H9 (cell line): ENCODE measurements at regions not wholly inside any gene's neighbourhood (a gene's known extent, or its start where the extent isn't known, plus 50 kb on each side); places are given as distances from the start of the nearest gene placed in this dataset.

ENCODE experiments used
- DNase-seq: peaks from one replicate; pipeline ENCODE4 v3.0.0-alpha.2; 2017
- H2AFZ ChIP-seq: one replicate; pipeline ENCODE4 v1.6.1; 2013; ENCODE audit warnings: mild to moderate bottlenecking, low read length, control low read depth, moderate library complexity
- H2AK5ac ChIP-seq: 2 replicates; pipeline ENCODE4 v1.6.1; 2013; ENCODE audit warnings: low read length, control low read depth, mixed read lengths; ENCODE audit not compliant: insufficient read length
- H2BK120ac ChIP-seq: one replicate; pipeline ENCODE4 v1.6.1; 2013; ENCODE audit warnings: low read depth, mild to moderate bottlenecking, low read length, control low read depth, inconsistent platforms; ENCODE audit not compliant: poor library complexity, severe bottlenecking
- H2BK12ac ChIP-seq: 2 replicates; pipeline ENCODE4 v1.6.1; 2013; ENCODE audit warnings: low read length, control low read depth, mixed read lengths, low read depth; ENCODE audit not compliant: insufficient read length
- H2BK15ac ChIP-seq: 2 replicates; pipeline ENCODE4 v1.6.1; 2013; ENCODE audit warnings: low read depth, low read length, control low read depth
- H2BK20ac ChIP-seq: one replicate; pipeline ENCODE4 v1.6.1; 2013; ENCODE audit warnings: low read depth, mild to moderate bottlenecking, low read length, control low read depth, inconsistent platforms; ENCODE audit not compliant: poor library complexity, severe bottlenecking
- H2BK5ac ChIP-seq: 2 replicates; pipeline ENCODE4 v1.6.1; 2013; ENCODE audit warnings: low read length, control low read depth, mixed read lengths; ENCODE audit not compliant: insufficient read length
- H3K14ac ChIP-seq: 2 replicates; pipeline ENCODE4 v1.6.1; 2013; ENCODE audit warnings: low read length, control low read depth; ENCODE audit not compliant: insufficient read depth
- H3K18ac ChIP-seq: 2 replicates; pipeline ENCODE4 v1.6.1; 2013; ENCODE audit warnings: low read depth, mild to moderate bottlenecking, mixed read lengths, low read length, control low read depth; ENCODE audit not compliant: insufficient read length
- H3K23ac ChIP-seq: 2 replicates; pipeline ENCODE4 v1.6.1; 2013; ENCODE audit warnings: low read length, control low read depth, mixed read lengths, low read depth; ENCODE audit not compliant: insufficient read length
- H3K23me2 ChIP-seq: 2 replicates; pipeline ENCODE4 v1.6.1; 2013; ENCODE audit warnings: low read depth, mild to moderate bottlenecking, mixed read lengths, low read length, control low read depth; ENCODE audit not compliant: insufficient read length, poor library complexity, severe bottlenecking
- H3K27ac ChIP-seq: 2 replicates; pipeline ENCODE4 v1.5.1; 2013; ENCODE audit warnings: low read length, control low read depth, mixed read lengths, low read depth; ENCODE audit not compliant: insufficient read length
- H3K27me3 ChIP-seq: 2 replicates; pipeline ENCODE4 v1.6.1; 2013; ENCODE audit warnings: low read length, control low read depth, inconsistent platforms; ENCODE audit not compliant: insufficient read depth
- H3K4ac ChIP-seq: 2 replicates; pipeline ENCODE4 v1.6.1; 2013; ENCODE audit warnings: low read depth, mild to moderate bottlenecking, control low read depth, inconsistent platforms, low read length, moderate library complexity
- H3K4me1 ChIP-seq: 2 replicates; pipeline ENCODE4 v1.6.1; 2013; ENCODE audit warnings: low read length, control low read depth, inconsistent platforms; ENCODE audit not compliant: insufficient read depth
- H3K4me2 ChIP-seq: 2 replicates; pipeline ENCODE4 v1.6.1; 2013; ENCODE audit warnings: low read length, control low read depth, mixed read lengths; ENCODE audit not compliant: insufficient read length, insufficient read depth
- H3K56ac ChIP-seq: 2 replicates; pipeline ENCODE4 v1.6.1; 2013; ENCODE audit warnings: low read depth, mild to moderate bottlenecking, mixed read lengths, low read length, control low read depth; ENCODE audit not compliant: insufficient read length
- H3K79me1 ChIP-seq: 2 replicates; pipeline ENCODE4 v1.6.1; 2013; ENCODE audit warnings: low read depth, mild to moderate bottlenecking, moderate library complexity, low read length, control low read depth, inconsistent platforms; ENCODE audit not compliant: insufficient read depth, poor library complexity, severe bottlenecking
- H3K79me2 ChIP-seq: 2 replicates; pipeline ENCODE4 v1.6.1; 2013; ENCODE audit warnings: low read length, control low read depth, inconsistent platforms; ENCODE audit not compliant: insufficient read depth
- H3K9ac ChIP-seq: 2 replicates; pipeline ENCODE4 v1.6.1; 2013; ENCODE audit warnings: low read length, control low read depth, mixed read lengths; ENCODE audit not compliant: insufficient read length; ENCODE audit errors: extremely low read depth
- H3K9me3 ChIP-seq: one replicate; pipeline ENCODE4 v1.6.1; 2013; ENCODE audit warnings: low read depth, low read length, inconsistent platforms; ENCODE audit not compliant: control insufficient read depth
- H3T11ph ChIP-seq: one replicate; pipeline ENCODE4 v1.6.1; 2013; ENCODE audit warnings: mild to moderate bottlenecking, low read length, control low read depth, inconsistent platforms
- H4K20me1 ChIP-seq: one replicate; pipeline ENCODE4 v1.6.1; 2013; ENCODE audit not compliant: control insufficient read depth, insufficient read length, insufficient read depth
- H4K5ac ChIP-seq: 2 replicates; pipeline ENCODE4 v1.6.1; 2013; ENCODE audit warnings: low read depth, mild to moderate bottlenecking, mixed read lengths, low read length, control low read depth; ENCODE audit not compliant: insufficient read length
- H4K8ac ChIP-seq: replicated peaks from 2 replicates; pipeline ENCODE4 v1.6.1; 2013; ENCODE audit warnings: low read length, control low read depth, mixed read lengths, low read depth; ENCODE audit not compliant: insufficient read length
- H4K91ac ChIP-seq: 2 replicates; pipeline ENCODE4 v1.6.1; 2013; ENCODE audit warnings: low read depth, mild to moderate bottlenecking, moderate library complexity, mixed read lengths, low read length, control low read depth; ENCODE audit not compliant: insufficient read length
- H3K27ac Mint-ChIP-seq, 3 experiments: 2 replicates in 2 of 3; 3 replicates in 1 of 3; pipeline ENCODE4 v1.8.0; 2020 to 2021; ENCODE audit warnings: mixed read lengths in 3 of 3, mild to moderate bottlenecking in 1 of 3, moderate library complexity in 1 of 3
- H3K27me3 Mint-ChIP-seq: 2 replicates; pipeline ENCODE4 v1.8.0; 2021; ENCODE audit warnings: low read depth, mild to moderate bottlenecking, moderate library complexity, mixed read lengths
- H3K36me3 Mint-ChIP-seq, 3 experiments: 2 replicates in 2 of 3; 3 replicates in 1 of 3; pipeline ENCODE4 v1.8.0; 2020 to 2021; ENCODE audit warnings: low read depth in 3 of 3, mixed read lengths in 3 of 3; ENCODE audit not compliant: insufficient read depth in 1 of 3
- H3K4me1 Mint-ChIP-seq, 2 experiments: 2 replicates each; pipeline ENCODE4 v1.8.0; 2020; ENCODE audit warnings: mixed read lengths in 2 of 2
- H3K4me3 Mint-ChIP-seq, 2 experiments: 2 replicates in 1 of 2; 3 replicates in 1 of 2; pipeline ENCODE4 v1.8.0; 2020 to 2021; ENCODE audit warnings: mild to moderate bottlenecking in 2 of 2, mixed read lengths in 2 of 2, moderate library complexity in 1 of 2
- H3K9me3 Mint-ChIP-seq, 2 experiments: 2 replicates in 1 of 2; 3 replicates in 1 of 2; pipeline ENCODE4 v1.8.0; 2020; ENCODE audit warnings: mild to moderate bottlenecking in 2 of 2, mixed read lengths in 2 of 2, moderate library complexity in 1 of 2
- WGBS: extraction: QIAGEN DNeasy Blood & Tissue Kit; methylation state at CpG from one replicate; pipeline ENCODE4 v1.1.7; 2013; ENCODE audit warnings: missing lambda C conversion rate, low lambda C conversion rate, mixed read lengths; ENCODE audit not compliant: insufficient read length; ENCODE audit errors: extremely low coverage; 5-methylcytosine and 5-hydroxymethylcytosine counted together
- TF ChIP-seq, protein P1 (sequence below): fragments of 200-600 bp; sonication (generic); conservative IDR thresholded peaks from 3 replicates; pipeline ENCODE4 v1.8.0; 2021; ENCODE audit warnings: antibody characterized with exemption, mild to moderate bottlenecking

GRCh38 chr1:93738075-93738622 lies 56.5 kb upstream of the BCAR3 start:
- WGBS: no CpG with 5 or more reads among the region's 7 CpGs
- H3K18ac ChIP-seq: no peak overlapping the region
- no peaks in the 10 kb centered on the region for H3K4me1 ChIP-seq
- Mint-ChIP-seq H3K9me3 (no peaks in the 10 kb centered on the region; a peak in 2 of 5 replicates), H3K36me3 (no peaks in the 10 kb centered on the region; a peak in 1 of 7 replicates), H3K27me3 (peaks cover 1% of the 10 kb centered on the region; the same call in 1 of the 2 replicates), H3K4me1 (peaks cover 11 to 12% of the 10 kb centered on the region in 2 experiments), H3K4me3 (no peak overlapping the region), H3K27ac (no peak overlapping the region; a peak in 1 of 7 replicates)
- no peak overlapping the region for H3K23ac ChIP-seq
- H2BK120ac ChIP-seq: no peak overlapping the region
- no peak overlapping the region for H2AK5ac ChIP-seq
- H3K27ac ChIP-seq: no peak overlapping the region
- no peak overlapping the region for H2AFZ ChIP-seq
- H2BK15ac ChIP-seq: no peak overlapping the region
- no peak overlapping the region for H4K8ac ChIP-seq
- H3K79me2 ChIP-seq: no peaks in the 10 kb centered on the region
- H3K79me1 ChIP-seq: no peaks in the 10 kb centered on the region
- H3K4me2 ChIP-seq: no peak overlapping the region
- H3K23me2 ChIP-seq: no peaks in the 10 kb centered on the region
- no peak for DNase-seq
- no peak overlapping the region for H2BK20ac ChIP-seq
- H3K27me3 ChIP-seq: no peaks in the 10 kb centered on the region
- no peak overlapping the region for H4K5ac ChIP-seq
- H3K9me3 ChIP-seq: no peaks in the 10 kb centered on the region
- H3K56ac ChIP-seq: no peak overlapping the region
- H3T11ph ChIP-seq: no peak overlapping the region
- no peak overlapping the region for H4K91ac ChIP-seq
- H3K9ac ChIP-seq: no peak overlapping the region
- H3K14ac ChIP-seq: peak overlapping the region; percentile 10; the same call in 1 of the 2 replicates
- no peak overlapping the region for H2BK12ac ChIP-seq
- TF ChIP-seq, protein P1, sequence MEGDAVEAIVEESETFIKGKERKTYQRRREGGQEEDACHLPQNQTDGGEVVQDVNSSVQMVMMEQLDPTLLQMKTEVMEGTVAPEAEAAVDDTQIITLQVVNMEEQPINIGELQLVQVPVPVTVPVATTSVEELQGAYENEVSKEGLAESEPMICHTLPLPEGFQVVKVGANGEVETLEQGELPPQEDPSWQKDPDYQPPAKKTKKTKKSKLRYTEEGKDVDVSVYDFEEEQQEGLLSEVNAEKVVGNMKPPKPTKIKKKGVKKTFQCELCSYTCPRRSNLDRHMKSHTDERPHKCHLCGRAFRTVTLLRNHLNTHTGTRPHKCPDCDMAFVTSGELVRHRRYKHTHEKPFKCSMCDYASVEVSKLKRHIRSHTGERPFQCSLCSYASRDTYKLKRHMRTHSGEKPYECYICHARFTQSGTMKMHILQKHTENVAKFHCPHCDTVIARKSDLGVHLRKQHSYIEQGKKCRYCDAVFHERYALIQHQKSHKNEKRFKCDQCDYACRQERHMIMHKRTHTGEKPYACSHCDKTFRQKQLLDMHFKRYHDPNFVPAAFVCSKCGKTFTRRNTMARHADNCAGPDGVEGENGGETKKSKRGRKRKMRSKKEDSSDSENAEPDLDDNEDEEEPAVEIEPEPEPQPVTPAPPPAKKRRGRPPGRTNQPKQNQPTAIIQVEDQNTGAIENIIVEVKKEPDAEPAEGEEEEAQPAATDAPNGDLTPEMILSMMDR: no peak
- H2BK5ac ChIP-seq: no peak overlapping the region
- H3K4ac ChIP-seq: no peak overlapping the region
- H4K20me1 ChIP-seq: no peaks in the 10 kb centered on the region
